ENCODE measurements at regions not wholly inside any gene's neighbourhood (a gene's known extent, or its start where the extent isn't known, plus 50 kb on each side); places are given as distances from the start of the nearest gene placed in this dataset.

DNA sequence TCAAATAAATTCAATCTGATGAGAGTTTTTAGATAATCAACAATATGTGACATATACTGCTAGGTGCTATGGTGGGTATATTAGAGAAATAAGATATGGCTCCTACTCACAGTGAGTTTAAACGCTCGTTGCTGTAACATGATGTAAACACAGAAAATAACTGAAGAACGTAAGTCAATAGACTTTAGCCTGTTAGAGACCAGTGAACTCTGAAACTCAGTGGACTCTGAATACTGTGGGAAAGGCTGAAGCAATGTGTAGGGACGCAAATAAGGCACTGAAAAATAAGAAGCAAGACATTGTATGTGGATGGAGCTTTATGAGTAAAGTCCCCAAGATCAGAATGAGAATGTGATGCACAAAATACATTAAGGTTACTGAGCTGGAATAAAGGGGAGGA lies 431.6 kb downstream of the TFAP2B start:
- TF ChIP-seq ZNF331 (CRISPR knock-in tag; IDR thresholded peaks at IDR 0.05; ENCODE audit: low read depth) (no peak), EZH2phosphoT487 (IDR thresholded peaks at IDR 0.05; ENCODE audit: unreplicated experiment) (no peak), POLR2AphosphoS5 (IDR thresholded peaks at IDR 0.05; ENCODE audit: low read depth) (no peak)
- TF ChIP-seq, protein P1, sequence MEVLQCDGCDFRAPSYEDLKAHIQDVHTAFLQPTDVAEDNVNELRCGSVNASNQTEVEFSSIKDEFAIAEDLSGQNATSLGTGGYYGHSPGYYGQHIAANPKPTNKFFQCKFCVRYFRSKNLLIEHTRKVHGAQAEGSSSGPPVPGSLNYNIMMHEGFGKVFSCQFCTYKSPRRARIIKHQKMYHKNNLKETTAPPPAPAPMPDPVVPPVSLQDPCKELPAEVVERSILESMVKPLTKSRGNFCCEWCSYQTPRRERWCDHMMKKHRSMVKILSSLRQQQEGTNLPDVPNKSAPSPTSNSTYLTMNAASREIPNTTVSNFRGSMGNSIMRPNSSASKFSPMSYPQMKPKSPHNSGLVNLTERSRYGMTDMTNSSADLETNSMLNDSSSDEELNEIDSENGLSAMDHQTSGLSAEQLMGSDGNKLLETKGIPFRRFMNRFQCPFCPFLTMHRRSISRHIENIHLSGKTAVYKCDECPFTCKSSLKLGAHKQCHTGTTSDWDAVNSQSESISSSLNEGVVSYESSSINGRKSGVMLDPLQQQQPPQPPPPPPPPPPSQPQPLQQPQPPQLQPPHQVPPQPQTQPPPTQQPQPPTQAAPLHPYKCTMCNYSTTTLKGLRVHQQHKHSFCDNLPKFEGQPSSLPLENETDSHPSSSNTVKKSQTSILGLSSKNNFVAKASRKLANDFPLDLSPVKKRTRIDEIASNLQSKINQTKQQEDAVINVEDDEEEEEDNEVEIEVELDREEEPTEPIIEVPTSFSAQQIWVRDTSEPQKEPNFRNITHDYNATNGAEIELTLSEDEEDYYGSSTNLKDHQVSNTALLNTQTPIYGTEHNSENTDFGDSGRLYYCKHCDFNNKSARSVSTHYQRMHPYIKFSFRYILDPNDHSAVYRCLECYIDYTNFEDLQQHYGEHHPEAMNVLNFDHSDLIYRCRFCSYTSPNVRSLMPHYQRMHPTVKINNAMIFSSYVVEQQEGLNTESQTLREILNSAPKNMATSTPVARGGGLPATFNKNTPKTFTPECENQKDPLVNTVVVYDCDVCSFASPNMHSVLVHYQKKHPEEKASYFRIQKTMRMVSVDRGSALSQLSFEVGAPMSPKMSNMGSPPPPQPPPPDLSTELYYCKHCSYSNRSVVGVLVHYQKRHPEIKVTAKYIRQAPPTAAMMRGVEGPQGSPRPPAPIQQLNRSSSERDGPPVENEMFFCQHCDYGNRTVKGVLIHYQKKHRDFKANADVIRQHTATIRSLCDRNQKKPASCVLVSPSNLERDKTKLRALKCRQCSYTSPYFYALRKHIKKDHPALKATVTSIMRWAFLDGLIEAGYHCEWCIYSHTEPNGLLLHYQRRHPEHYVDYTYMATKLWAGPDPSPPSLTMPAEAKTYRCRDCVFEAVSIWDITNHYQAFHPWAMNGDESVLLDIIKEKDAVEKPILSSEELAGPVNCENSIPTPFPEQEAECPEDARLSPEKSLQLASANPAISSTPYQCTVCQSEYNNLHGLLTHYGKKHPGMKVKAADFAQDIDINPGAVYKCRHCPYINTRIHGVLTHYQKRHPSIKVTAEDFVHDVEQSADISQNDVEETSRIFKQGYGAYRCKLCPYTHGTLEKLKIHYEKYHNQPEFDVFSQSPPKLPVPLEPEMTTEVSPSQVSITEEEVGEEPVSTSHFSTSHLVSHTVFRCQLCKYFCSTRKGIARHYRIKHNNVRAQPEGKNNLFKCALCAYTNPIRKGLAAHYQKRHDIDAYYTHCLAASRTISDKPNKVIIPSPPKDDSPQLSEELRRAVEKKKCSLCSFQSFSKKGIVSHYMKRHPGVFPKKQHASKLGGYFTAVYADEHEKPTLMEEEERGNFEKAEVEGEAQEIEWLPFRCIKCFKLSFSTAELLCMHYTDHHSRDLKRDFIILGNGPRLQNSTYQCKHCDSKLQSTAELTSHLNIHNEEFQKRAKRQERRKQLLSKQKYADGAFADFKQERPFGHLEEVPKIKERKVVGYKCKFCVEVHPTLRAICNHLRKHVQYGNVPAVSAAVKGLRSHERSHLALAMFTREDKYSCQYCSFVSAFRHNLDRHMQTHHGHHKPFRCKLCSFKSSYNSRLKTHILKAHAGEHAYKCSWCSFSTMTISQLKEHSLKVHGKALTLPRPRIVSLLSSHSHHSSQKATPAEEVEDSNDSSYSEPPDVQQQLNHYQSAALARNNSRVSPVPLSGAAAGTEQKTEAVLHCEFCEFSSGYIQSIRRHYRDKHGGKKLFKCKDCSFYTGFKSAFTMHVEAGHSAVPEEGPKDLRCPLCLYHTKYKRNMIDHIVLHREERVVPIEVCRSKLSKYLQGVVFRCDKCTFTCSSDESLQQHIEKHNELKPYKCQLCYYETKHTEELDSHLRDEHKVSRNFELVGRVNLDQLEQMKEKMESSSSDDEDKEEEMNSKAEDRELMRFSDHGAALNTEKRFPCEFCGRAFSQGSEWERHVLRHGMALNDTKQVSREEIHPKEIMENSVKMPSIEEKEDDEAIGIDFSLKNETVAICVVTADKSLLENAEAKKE (CRISPR knock-in tag; IDR thresholded peaks at IDR 0.05), result no peak
- TF ChIP-seq, protein P2, sequence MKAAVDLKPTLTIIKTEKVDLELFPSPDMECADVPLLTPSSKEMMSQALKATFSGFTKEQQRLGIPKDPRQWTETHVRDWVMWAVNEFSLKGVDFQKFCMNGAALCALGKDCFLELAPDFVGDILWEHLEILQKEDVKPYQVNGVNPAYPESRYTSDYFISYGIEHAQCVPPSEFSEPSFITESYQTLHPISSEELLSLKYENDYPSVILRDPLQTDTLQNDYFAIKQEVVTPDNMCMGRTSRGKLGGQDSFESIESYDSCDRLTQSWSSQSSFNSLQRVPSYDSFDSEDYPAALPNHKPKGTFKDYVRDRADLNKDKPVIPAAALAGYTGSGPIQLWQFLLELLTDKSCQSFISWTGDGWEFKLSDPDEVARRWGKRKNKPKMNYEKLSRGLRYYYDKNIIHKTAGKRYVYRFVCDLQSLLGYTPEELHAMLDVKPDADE (IDR thresholded peaks at IDR 0.05), result no peak
- Mint-ChIP-seq H3K27ac (no peak overlapping the region), H3K4me1 (no peaks in the 10 kb centered on the region), H3K9me3 (no peaks in the 10 kb centered on the region), H3K27me3 (ENCODE audit: insufficient read depth, low read depth, poor library complexity) (no peaks in the 10 kb centered on the region), H3K4me3 (no peak overlapping the region), H3K36me3 (ENCODE audit: low read depth) (no peaks in the 10 kb centered on the region)
- Histone ChIP-seq H3K4me3 (no peak overlapping the region), H3F3A (replicated peaks; ENCODE audit: low read depth) (no peaks in the 10 kb centered on the region), H3K9me2 (ENCODE audit: insufficient read depth) (no peaks in the 10 kb centered on the region), H3K79me2 (replicated peaks; ENCODE audit: insufficient read depth) (no peaks in the 10 kb centered on the region), H2AFZ (no peak overlapping the region), H4K20me1 (replicated peaks; ENCODE audit: insufficient read depth) (no peaks in the 10 kb centered on the region), H3K27me3 (ENCODE audit: insufficient read depth) (no peaks in the 10 kb centered on the region), H3K27ac (ENCODE audit: low read depth) (no peak overlapping the region), H3K36me3 (ENCODE audit: insufficient read depth) (no peaks in the 10 kb centered on the region), H3K4me1 (ENCODE audit: insufficient read depth) (no peaks in the 10 kb centered on the region), H3K4me2 (no peak overlapping the region)
- DNase-seq (ENCODE audit: low spot score) (no peak), ATAC-seq (no peak)

DNA sequence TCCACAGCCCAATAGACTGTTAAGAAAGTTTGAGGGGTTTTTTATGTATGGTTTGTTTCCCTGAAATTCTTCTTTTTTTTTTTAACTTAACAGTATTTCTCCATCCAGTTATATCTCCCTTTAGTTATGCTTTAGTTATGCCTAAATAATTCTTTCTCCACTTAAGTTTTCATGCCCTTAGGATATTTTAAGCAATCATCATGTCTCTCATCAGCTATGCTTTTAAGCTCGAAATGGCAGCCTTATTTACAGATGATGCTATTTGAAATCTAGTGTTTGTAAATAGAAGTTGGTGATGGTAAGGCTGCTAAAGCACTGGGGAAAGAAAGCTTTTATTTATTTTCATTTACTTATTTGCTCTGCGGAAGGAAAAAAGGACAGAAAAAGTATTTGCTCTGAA lies 439.3 kb downstream of the TFAP2B start:
- H3K4me3 ChIP-seq, result no peak overlapping the region
- H3K27me3 Mint-ChIP-seq (ENCODE audit: insufficient read depth, low read depth, poor library complexity), result no peaks in the 10 kb centered on the region
- H3K27ac Mint-ChIP-seq, result no peak overlapping the region
- no peak overlapping the region for H3K27ac ChIP-seq (ENCODE audit: low read depth)
- no peak for TF ChIP-seq ZNF114 (CRISPR knock-in tag; IDR thresholded peaks at IDR 0.05)
- TF ChIP-seq, protein P2 (IDR thresholded peaks at IDR 0.05), result no peak
- TF ChIP-seq EZH2 (IDR thresholded peaks at IDR 0.05; ENCODE audit: low read depth, unreplicated experiment), result no peak
- no peak for ATAC-seq
- H3K79me2 ChIP-seq (replicated peaks; ENCODE audit: insufficient read depth), result no peaks in the 10 kb centered on the region
- H3K9me2 ChIP-seq (ENCODE audit: insufficient read depth), result no peaks in the 10 kb centered on the region
- no peaks in the 10 kb centered on the region for H3K4me1 ChIP-seq (ENCODE audit: insufficient read depth)
- H3K27me3 ChIP-seq (ENCODE audit: insufficient read depth), result no peaks in the 10 kb centered on the region
- H4K20me1 ChIP-seq (replicated peaks; ENCODE audit: insufficient read depth), result no peaks in the 10 kb centered on the region
- H2AFZ ChIP-seq, result no peak overlapping the region
- H3K9me3 Mint-ChIP-seq, result no peaks in the 10 kb centered on the region
- no peak overlapping the region for H3K4me3 Mint-ChIP-seq
- no peaks in the 10 kb centered on the region for H3F3A ChIP-seq (replicated peaks; ENCODE audit: low read depth)
- H3K4me2 ChIP-seq, result no peak overlapping the region
- no peaks in the 10 kb centered on the region for H3K36me3 Mint-ChIP-seq (ENCODE audit: low read depth)
- H3K4me1 Mint-ChIP-seq, result 0 out of 3 replicates have a peak, but pooled peaks cover 2% of the 10 kb centered on the region
- no peak for DNase-seq (ENCODE audit: low spot score)
- H3K36me3 ChIP-seq (ENCODE audit: insufficient read depth), result no peaks in the 10 kb centered on the region
